Osteoblast (primary cell): ENCODE measurements at regions not wholly inside any gene's neighbourhood (a gene's known extent, or its start where the extent isn't known, plus 50 kb on each side); places are given as distances from the start of the nearest gene placed in this dataset.

ENCODE experiments used
- DNase-seq: peaks from one replicate; pipeline ENCODE4 v3.0.0; 2011; ENCODE audit warnings: low spot score, mixed read lengths; ENCODE audit not compliant: insufficient read length; ENCODE audit errors: missing footprints
- H2AFZ ChIP-seq: 2 replicates; pipeline ENCODE4 v1.6.0; 2011; ENCODE audit warnings: mild to moderate bottlenecking, low read length
- H3K27ac ChIP-seq: 2 replicates; pipeline ENCODE4 v1.5.1; 2011; ENCODE audit warnings: mild to moderate bottlenecking, low read depth, low read length, moderate library complexity
- H3K27me3 ChIP-seq: 2 replicates; pipeline ENCODE4 v1.6.0; 2012; ENCODE audit warnings: mild to moderate bottlenecking, control low read depth, inconsistent platforms, low read length, moderate library complexity; ENCODE audit not compliant: insufficient read depth
- H3K36me3 ChIP-seq: 2 replicates; pipeline ENCODE4 v1.5.1; 2011; ENCODE audit warnings: mild to moderate bottlenecking, low read length, control low read depth, moderate library complexity; ENCODE audit not compliant: insufficient read depth
- H3K4me1 ChIP-seq: 2 replicates; pipeline ENCODE4 v1.5.1; 2011; ENCODE audit warnings: mild to moderate bottlenecking, low read length, control low read depth, moderate library complexity; ENCODE audit not compliant: insufficient read depth
- H3K4me2 ChIP-seq: 2 replicates; pipeline ENCODE4 v1.6.0; 2011; ENCODE audit warnings: mild to moderate bottlenecking, low read length; ENCODE audit not compliant: insufficient read depth
- H3K4me3 ChIP-seq: fragments of 200-600 bp; sonication (generic); 3 replicates; pipeline ENCODE4 v1.5.1; 2012; ENCODE audit warnings: mild to moderate bottlenecking, low read length, inconsistent platforms; ENCODE audit not compliant: insufficient read depth
- H3K79me2 ChIP-seq: 2 replicates; pipeline ENCODE4 v1.6.0; 2012; ENCODE audit warnings: mild to moderate bottlenecking, low read length, control low read depth, inconsistent platforms; ENCODE audit not compliant: insufficient read depth
- H3K9me3 ChIP-seq: 2 replicates; pipeline ENCODE4 v1.5.1; 2011; ENCODE audit warnings: low read depth, low read length, control low read depth
- H4K20me1 ChIP-seq: 2 replicates; pipeline ENCODE4 v1.6.0; 2012; ENCODE audit warnings: mild to moderate bottlenecking, low read length, control low read depth; ENCODE audit not compliant: insufficient read depth
- TF ChIP-seq, protein P1 (sequence below): IDR thresholded peaks from 2 replicates; pipeline ENCODE4 v1.5.1; 2011; ENCODE audit warnings: mild to moderate bottlenecking, low read depth, low read length, moderate library complexity; ENCODE audit errors: extremely low read depth

DNA sequence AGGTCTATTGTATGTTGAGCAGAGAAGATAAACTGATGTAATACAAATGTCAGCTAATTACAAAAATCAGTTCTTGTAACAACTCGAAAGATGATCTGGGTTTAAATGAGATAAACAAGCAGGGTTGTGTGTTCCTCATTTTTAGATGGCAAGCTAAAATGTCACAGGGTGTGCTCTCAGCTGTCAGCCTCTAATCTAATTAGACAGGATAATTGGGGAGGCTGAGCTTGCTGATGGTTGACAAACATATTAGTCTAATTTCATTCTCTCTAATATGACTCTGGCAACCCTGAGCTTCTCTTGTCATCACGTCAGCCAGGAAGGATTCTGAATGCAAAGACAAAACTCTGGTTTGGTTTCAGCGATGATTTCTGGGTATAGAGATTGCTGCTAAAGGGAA is 335.3 kb upstream of the KAZN start:
- H3K4me1 ChIP-seq: no peaks in the 10 kb centered on the region
- peaks cover 6% of the 10 kb centered on the region for H3K27me3 ChIP-seq
- TF ChIP-seq, protein P1, sequence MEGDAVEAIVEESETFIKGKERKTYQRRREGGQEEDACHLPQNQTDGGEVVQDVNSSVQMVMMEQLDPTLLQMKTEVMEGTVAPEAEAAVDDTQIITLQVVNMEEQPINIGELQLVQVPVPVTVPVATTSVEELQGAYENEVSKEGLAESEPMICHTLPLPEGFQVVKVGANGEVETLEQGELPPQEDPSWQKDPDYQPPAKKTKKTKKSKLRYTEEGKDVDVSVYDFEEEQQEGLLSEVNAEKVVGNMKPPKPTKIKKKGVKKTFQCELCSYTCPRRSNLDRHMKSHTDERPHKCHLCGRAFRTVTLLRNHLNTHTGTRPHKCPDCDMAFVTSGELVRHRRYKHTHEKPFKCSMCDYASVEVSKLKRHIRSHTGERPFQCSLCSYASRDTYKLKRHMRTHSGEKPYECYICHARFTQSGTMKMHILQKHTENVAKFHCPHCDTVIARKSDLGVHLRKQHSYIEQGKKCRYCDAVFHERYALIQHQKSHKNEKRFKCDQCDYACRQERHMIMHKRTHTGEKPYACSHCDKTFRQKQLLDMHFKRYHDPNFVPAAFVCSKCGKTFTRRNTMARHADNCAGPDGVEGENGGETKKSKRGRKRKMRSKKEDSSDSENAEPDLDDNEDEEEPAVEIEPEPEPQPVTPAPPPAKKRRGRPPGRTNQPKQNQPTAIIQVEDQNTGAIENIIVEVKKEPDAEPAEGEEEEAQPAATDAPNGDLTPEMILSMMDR: no peak
- H2AFZ ChIP-seq: no peak overlapping the region
- no peaks in the 10 kb centered on the region for H4K20me1 ChIP-seq
- H3K4me2 ChIP-seq: no peak overlapping the region
- H3K27ac ChIP-seq: no peak overlapping the region
- H3K36me3 ChIP-seq: no peaks in the 10 kb centered on the region
- H3K79me2 ChIP-seq: no peaks in the 10 kb centered on the region
- no peaks in the 10 kb centered on the region for H3K9me3 ChIP-seq
- no peak overlapping the region for H3K4me3 ChIP-seq
- DNase-seq: no peak

DNA sequence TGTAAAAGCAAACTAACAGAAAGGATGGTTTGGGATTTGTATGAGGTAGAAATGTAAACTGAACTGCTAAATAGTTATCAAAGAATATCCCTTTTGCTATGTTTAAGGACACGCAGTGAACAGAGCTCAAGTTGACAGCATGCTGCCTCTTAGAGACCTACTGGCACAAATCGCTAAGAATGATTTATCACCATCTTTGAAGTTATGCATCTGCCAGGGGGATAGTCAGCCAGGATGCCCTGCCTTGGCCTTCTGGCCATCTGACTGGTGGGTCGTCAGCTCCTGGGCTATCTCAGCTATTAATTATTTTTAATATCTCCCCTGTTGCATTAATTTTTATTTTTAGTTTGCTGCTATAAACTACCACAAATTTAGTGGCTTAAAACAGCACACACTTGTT is 334.8 kb upstream of the KAZN start:
- H3K4me3 ChIP-seq: no peak overlapping the region
- H3K79me2 ChIP-seq: no peaks in the 10 kb centered on the region
- no peaks in the 10 kb centered on the region for H3K36me3 ChIP-seq
- H4K20me1 ChIP-seq: no peaks in the 10 kb centered on the region
- no peak overlapping the region for H3K4me2 ChIP-seq
- H3K27me3 ChIP-seq: peaks cover 6% of the 10 kb centered on the region
- DNase-seq: no peak
- TF ChIP-seq, protein P1: no peak
- H3K27ac ChIP-seq: no peak overlapping the region
- no peaks in the 10 kb centered on the region for H3K4me1 ChIP-seq
- H2AFZ ChIP-seq: no peak overlapping the region
- H3K9me3 ChIP-seq: no peaks in the 10 kb centered on the region

DNA sequence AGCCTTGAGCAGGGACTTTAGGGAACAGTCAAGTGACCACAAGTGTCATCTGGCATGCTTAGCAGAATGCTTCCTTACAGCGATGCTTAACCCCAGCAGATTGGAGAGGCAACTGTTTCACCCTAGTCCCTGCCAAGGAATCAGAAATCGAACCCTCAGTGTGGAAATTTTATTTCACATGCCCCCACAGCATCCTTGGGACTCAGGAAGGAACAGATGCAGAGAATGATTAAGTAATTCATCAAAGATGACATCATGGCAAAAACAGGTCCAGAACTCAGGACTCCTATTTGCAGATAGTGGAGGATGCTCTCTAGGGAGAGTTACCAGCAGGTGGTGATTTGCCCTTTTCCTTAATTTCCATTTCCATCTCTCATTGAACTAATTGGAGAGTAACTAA is 333.0 kb upstream of the KAZN start:
- H2AFZ ChIP-seq: no peak overlapping the region
- TF ChIP-seq, protein P1: no peak
- no peak overlapping the region for H3K4me2 ChIP-seq
- no peaks in the 10 kb centered on the region for H3K9me3 ChIP-seq
- no peak for DNase-seq
- no peaks in the 10 kb centered on the region for H3K79me2 ChIP-seq
- H3K36me3 ChIP-seq: no peaks in the 10 kb centered on the region
- H3K27me3 ChIP-seq: peaks cover 6% of the 10 kb centered on the region
- no peak overlapping the region for H3K27ac ChIP-seq
- H4K20me1 ChIP-seq: no peaks in the 10 kb centered on the region
- H3K4me1 ChIP-seq: no peaks in the 10 kb centered on the region
- no peak overlapping the region for H3K4me3 ChIP-seq

DNA sequence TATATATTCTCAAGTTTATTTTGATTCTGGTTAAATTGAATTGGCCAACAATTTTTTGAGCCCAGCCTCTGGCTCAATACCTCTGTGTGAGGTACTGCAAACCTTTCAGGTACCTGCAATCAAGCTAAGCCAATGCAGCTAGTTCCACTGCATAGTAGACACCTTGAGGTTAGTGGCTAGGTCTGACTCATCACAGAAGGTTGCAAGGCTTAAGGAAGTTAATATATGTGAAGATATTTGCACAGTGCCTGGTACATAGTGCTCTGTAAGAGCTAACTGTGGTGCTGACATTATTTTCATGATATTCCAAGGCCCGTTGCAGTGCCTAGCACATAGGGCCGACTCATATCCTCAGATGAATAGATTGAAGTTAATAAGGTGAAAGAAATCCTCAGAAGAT is 330.5 kb upstream of the KAZN start:
- peaks cover 1% of the 10 kb centered on the region for H3K27me3 ChIP-seq
- TF ChIP-seq, protein P1: no peak
- no peaks in the 10 kb centered on the region for H4K20me1 ChIP-seq
- no peak overlapping the region for H3K4me2 ChIP-seq
- no peaks in the 10 kb centered on the region for H3K36me3 ChIP-seq
- no peak overlapping the region for H2AFZ ChIP-seq
- no peak overlapping the region for H3K4me3 ChIP-seq
- peaks cover 3% of the 10 kb centered on the region for H3K9me3 ChIP-seq
- H3K27ac ChIP-seq: no peak overlapping the region
- no peaks in the 10 kb centered on the region for H3K79me2 ChIP-seq
- DNase-seq: no peak
- no peaks in the 10 kb centered on the region for H3K4me1 ChIP-seq
